Muscle of back (tissue), 3 donors: ENCODE measurements at regions not wholly inside any gene's neighbourhood (a gene's known extent, or its start where the extent isn't known, plus 50 kb on each side); places are given as distances from the start of the nearest gene placed in this dataset.

Experiments used
- DNase-seq, 3 donors: peaks; one replicate each; pipeline versions ENCODE4 v3.0.0 to v3.0.0-alpha.2; 2013

DNA sequence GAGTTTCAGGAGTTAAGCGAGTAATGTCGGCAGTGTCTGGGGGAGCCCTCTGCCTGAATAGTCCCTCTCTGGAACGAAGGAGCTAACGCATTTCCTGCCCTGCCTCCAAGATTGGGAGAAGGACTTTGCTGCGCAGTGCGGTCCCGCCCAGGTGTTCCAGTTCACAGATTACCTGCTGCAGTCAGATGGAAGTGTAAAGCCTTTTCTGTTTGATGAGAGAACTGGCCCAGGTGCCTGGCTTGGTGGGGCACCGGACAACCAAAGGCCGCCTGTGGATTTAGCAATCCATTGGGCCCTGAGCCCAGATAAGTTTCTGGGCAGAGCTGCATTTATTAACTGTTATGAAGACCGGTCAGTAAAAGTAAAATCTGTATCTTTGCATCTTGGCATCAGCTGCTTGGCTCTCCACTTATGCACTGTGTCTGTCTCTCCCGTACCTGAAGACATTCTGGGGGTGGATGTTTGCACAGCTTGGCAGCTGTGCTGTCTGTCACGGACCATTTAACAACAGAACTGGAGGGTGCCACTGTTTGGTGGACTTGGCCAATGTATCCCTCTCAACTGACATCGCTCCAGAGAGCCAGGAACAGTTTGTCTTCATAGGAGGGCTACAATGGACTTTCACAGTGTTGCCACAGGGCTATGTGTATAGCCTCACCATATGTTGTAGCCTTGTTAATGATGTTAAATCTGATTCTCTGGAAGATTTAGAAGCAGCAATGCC, 654.7 kb upstream of the ZWINT start:
- no peak for DNase-seq

DNA sequence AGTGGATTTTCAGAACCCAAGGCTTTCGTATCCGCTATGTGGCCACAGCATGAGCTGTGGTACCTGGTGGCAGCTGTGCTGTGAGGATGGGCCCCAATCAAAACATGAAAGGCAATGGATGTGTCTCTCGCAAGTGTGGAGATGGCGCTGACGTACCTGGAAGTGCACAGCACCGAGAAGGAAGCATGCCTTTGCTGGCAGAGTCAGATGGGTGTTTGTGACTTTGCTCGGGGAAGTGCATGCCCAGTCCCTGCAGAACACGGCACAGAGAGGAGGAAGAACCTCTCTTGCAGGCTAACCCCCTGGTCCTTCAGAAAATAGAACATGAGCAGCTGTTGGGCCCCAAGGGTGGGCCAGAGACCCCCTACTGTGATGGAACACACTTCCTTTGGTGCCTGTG, 654.1 kb upstream of the ZWINT start:
- DNase-seq, result no peak

- DNase-seq, result no peak
Observed at GRCh38 chr10:57014758-57015157, 653.7 kb upstream of the ZWINT start.

DNA sequence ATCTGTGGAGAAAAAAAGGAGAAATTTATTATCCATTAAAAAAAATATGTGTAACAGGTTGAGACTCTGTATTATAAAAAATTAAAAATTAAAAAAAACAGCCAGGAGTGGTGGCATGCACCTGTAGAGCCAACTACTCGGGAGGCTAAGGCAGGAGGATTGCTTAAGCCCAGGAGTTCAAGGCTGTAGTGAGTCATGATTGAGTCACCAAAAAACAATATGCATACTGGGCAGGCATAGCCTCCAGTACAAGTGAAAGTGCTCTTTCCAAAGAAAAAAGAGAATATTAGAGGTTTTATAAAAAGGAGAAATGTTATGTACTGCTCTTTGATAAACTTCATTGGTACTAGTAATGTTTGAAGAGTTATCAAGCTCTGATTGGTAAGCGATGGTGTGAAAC, 647.1 kb upstream of the ZWINT start:
- DNase-seq, result no peak

DNA sequence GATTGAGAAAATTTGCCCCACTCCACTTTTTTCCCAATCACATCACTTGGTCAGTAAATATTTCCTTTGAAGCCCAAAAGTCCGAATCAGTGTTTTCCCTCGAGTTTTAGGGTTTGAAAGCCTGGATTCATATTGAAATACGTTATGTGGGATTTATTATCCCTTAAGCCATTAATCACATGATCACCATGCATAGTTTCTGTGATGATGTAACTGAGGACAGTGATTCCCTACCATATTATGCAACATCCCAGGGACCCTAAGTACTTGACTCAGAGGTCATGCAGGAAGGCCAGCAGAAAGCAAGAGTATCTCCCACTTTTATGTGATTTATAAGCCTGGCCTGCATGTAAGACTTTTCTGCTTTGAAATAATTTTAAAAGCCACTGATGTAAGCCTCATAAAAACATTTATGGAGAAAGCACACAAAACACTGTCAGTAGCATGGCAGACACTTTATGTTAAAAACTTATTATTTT, 630.6 kb upstream of the ZWINT start:
- DNase-seq, result peak in 2 of 3 donors; percentile 10 to 58

- no peak for DNase-seq
Observed at GRCh38 chr10:56975513-56975912, 614.5 kb upstream of the ZWINT start.

GRCh38 chr10:56973766-56974165, 612.7 kb upstream of the ZWINT start:
- DNase-seq, result no peak

DNA sequence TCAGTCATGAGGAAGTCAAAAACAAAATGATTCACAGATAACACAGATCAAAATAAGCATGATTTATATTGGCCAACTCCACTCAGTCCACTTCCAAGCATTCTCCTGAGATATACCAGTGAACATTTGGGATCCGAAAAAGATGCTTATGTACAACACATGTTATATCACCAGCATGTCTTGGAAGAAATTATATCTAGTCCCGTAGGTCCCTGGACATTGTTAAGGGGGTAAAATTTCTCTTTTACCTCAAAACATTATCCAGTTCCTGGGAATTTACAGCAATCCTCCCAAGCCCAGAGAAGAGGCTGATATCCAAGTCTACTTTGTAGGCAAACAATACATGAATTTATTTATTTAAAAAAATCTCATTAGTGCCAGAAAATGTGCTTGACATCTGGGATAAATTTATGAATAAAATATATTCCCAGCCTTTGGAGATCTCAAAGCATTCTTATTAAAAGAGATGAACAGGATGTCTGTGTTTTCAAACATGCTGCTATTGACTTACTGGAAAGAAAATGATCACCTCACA, 582.2 kb upstream of the ZWINT start:
- peak; percentile 29 to 55 (median 38) for DNase-seq

DNA sequence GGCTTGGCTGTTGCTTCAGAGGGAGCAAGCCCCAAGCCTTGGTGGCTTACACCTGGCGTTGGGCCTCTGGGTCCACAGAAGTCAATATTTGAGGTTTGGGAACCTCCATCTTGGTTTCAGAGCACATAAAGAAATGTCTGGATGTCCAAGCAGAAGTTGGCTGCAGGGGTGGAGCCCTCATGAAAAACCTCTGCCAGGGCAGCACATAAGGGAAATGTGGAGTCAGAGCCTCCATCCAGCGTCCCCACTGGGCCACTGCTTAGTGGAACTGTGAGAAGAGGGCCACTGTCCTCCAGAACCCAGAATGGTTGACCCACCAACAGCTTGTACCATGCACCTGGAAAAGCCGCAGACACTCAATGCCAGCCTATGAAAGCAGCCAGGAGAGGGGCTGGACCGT, 573.5 kb upstream of the ZWINT start:
- no peak for DNase-seq

GRCh38 chr10:56928714-56929113, 567.7 kb upstream of the ZWINT start:
- peak; percentile 14 to 59 (median 28) for DNase-seq

DNA sequence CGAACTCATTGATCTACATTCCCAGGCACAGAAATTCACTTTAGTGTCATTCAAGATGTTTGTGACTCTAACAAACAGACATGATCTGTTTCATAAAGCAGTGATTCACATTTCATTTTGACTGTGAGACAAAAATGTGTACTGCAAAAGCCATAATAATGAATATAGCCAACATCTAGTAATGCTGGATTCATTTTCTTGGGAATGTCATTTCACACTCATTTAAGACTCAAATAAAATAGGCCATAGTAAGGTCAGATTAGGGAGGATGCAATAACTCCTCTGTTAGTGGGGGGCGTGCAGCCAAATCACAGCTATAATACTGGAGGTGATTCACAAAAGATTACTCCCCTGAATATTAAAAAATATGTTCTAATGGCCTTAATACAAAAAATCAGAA, 566.6 kb upstream of the ZWINT start:
- DNase-seq, result peak; percentile 14 to 37 (median 23)

GRCh38 chr10:56920601-56921261, 559.7 kb upstream of the ZWINT start:
- no peak for DNase-seq

DNA sequence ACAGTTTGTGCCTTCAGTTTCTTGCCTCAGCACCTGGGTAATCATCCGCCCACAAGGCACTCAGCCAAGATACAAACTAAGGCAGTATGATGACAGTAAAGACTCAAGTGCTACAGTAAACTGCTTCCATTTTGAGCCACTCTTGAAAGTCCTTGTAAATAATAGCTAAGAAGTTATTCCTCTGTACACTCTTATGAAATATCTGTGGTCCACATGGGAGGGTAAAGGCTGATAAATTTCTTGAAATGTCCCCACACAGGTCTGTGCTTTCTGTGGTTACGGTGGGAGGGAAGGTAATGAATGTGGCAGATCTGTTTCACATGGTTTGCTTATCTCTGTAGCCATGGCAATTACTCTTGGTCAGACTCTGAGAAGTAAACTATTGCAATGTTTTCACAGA, 551.0 kb upstream of the ZWINT start:
- DNase-seq, result no peak

GRCh38 chr10:56905051-56905450, 544.0 kb upstream of the ZWINT start:
- no peak for DNase-seq

GRCh38 chr10:56902554-56902953, 541.5 kb upstream of the ZWINT start:
- no peak for DNase-seq

GRCh38 chr10:56895306-56895705, 534.2 kb upstream of the ZWINT start:
- DNase-seq, result no peak

- peak in 1 of 3 donors; percentile 6 for DNase-seq
Observed at GRCh38 chr10:56881218-56881617, 520.2 kb upstream of the ZWINT start.

GRCh38 chr10:56880606-56881005, 519.5 kb upstream of the ZWINT start:
- peak in 1 of 3 donors; percentile 7 for DNase-seq

- no peak for DNase-seq
Observed at GRCh38 chr10:56874950-56875349, 513.9 kb upstream of the ZWINT start.

DNA sequence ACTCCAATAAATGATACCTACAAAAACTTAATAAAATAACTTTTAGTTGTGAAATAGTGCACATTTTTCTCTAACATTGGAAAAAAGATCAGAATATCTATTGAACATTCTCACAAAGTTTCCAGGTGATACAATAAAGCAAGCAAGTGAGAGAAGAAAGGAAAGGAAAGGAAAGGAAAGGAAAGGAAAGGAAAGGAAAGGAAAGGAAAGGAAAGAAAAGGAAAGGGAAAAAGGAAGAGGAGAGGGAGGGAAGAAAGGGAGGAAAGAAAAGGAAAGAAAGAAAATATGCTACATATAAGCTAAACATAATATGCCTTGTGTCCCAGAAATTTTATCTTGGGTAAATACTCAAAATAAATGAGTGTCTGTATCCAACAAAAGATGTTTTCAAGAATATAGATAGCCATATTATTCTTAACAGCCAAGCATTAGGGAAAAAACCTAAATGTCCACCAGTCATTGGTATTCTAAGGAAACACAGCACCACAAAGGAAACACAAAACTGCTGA, 510.2 kb upstream of the ZWINT start:
- no peak for DNase-seq

- no peak for DNase-seq
Observed at GRCh38 chr10:56867236-56867635, 506.2 kb upstream of the ZWINT start.

DNA sequence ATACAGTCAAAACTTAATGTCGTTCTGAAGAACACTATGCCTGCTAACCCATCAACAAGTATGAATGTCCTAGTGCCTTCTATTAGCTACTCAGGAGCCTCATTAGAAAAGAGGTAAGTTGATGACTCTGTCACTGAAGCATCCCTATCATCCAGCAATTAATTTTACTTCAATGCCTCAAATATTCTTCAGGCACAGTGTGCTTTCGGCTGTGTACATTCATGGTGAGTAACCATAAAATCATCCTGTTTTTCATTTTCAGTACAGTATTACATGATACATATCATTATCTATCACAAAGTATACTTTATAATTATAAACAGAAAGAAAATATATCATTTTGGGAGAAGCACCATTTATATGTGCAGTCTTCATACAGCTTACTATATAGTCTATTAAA, 495.5 kb upstream of the ZWINT start:
- no peak for DNase-seq

- peak in 2 of 3 donors; percentile 3 to 31 for DNase-seq
Observed at GRCh38 chr10:56844978-56845529, 484.0 kb upstream of the ZWINT start.
